SK-N-SH (cell line): ENCODE measurements at regions not wholly inside any gene's neighbourhood (a gene's known extent, or its start where the extent isn't known, plus 50 kb on each side); places are given as distances from the start of the nearest gene placed in this dataset.

Experiments used
- CTCF ChIA-PET: fragments of 300-600, 350-600 bp; formaldehyde crosslinking; extraction: SDS; loops from one replicate; lab custom pipeline; 2021; lab: Yijun Ruan, JAX
- POLR2A ChIA-PET: fragments of 350-600 bp; sonication (Branson Sonifier 250); formaldehyde crosslinking; extraction: SDS; loops from one replicate; lab custom pipeline; 2020; ENCODE audit warnings: antibody characterized with exemption, inconsistent platforms; lab: Yijun Ruan, JAX
- DNase-seq: peaks from one replicate; pipeline ENCODE4 v3.0.0; 2012
- H2AFZ ChIP-seq: fragments of 200-600 bp; sonication (generic); 2 replicates; pipeline ENCODE4 v1.8.1; 2016; ENCODE audit warnings: antibody characterized with exemption, mild to moderate bottlenecking, low read depth
- H3F3A ChIP-seq: fragments of 200-600 bp; sonication (generic); replicated peaks from 2 replicates; pipeline ENCODE3; 2016; ENCODE audit warnings: antibody characterized with exemption, mild to moderate bottlenecking; ENCODE audit not compliant: insufficient read depth
- H3K27ac ChIP-seq, 2 experiments: fragments of 200-500 bp in 1 of 2; fragments of 200-600 bp in 1 of 2; sonication (Bioruptor generic) in 1 of 2; sonication (generic), shearing (Covaris generic) in 1 of 2; 2 replicates each; pipeline versions ENCODE4 v1.5.1 to v1.6.1; 2014 to 2016; ENCODE audit warnings: low read depth in 2 of 2, inconsistent platforms in 1 of 2, low read length in 1 of 2, mild to moderate bottlenecking in 1 of 2, mixed read lengths in 1 of 2
- H3K27me3 ChIP-seq: fragments of 200-600 bp; sonication (generic), shearing (Covaris generic); 2 replicates; pipeline ENCODE4 v1.6.1; 2016; ENCODE audit warnings: mixed run types; ENCODE audit not compliant: insufficient read depth
- H3K36me3 ChIP-seq, 2 experiments: fragments of 200-500 bp in 1 of 2; fragments of 200-600 bp in 1 of 2; sonication (Bioruptor generic) in 1 of 2; sonication (generic) in 1 of 2; replicated peaks in 1 of 2; 2 replicates each; pipeline versions ENCODE3 to v1.5.1; 2014 to 2016; ENCODE audit warnings: low read length in 1 of 2, mild to moderate bottlenecking in 1 of 2; ENCODE audit not compliant: insufficient read depth in 2 of 2, control insufficient read depth in 1 of 2
- H3K4me1 ChIP-seq, 2 experiments: fragments of 200-500 bp in 1 of 2; fragments of 200-600 bp in 1 of 2; sonication (Bioruptor generic) in 1 of 2; sonication (generic), shearing (Covaris generic) in 1 of 2; 2 replicates each; pipeline versions ENCODE4 v1.5.1 to v1.6.1; 2014 to 2016; ENCODE audit warnings: low read depth in 1 of 2, low read length in 1 of 2, mixed run types in 1 of 2; ENCODE audit not compliant: insufficient read depth in 2 of 2, control insufficient read depth in 1 of 2
- H3K4me2 ChIP-seq: fragments of 200-600 bp; sonication (generic), shearing (Covaris generic); 2 replicates; pipeline ENCODE4 v1.6.1; 2017; ENCODE audit warnings: mixed run types
- H3K4me3 ChIP-seq, 2 experiments: fragments of 200-500 bp in 1 of 2; fragments of 200-600 bp in 1 of 2; sonication (Bioruptor generic) in 1 of 2; sonication (generic), shearing (Covaris generic) in 1 of 2; 2 replicates each; pipeline versions ENCODE4 v1.5.1 to v1.8.1; 2014 to 2016; ENCODE audit warnings: low read depth in 2 of 2, inconsistent platforms in 1 of 2, low read length in 1 of 2, mild to moderate bottlenecking in 1 of 2, mixed read lengths in 1 of 2, moderate library complexity in 1 of 2
- H3K79me2 ChIP-seq: fragments of 200-600 bp; sonication (generic); 2 replicates; pipeline ENCODE4 v1.8.1; 2017; ENCODE audit warnings: mild to moderate bottlenecking; ENCODE audit not compliant: insufficient read depth
- H3K9ac ChIP-seq: fragments of 200-600 bp; sonication (generic); 2 replicates; pipeline ENCODE4 v1.6.1; 2017; ENCODE audit warnings: mixed run types
- H3K9me2 ChIP-seq: fragments of 200-600 bp; sonication (generic); 2 replicates; pipeline ENCODE4 v1.6.1; 2017; ENCODE audit warnings: mixed run types
- H3K9me3 ChIP-seq: fragments of 200-600 bp; sonication (generic); 2 replicates; pipeline ENCODE4 v1.6.1; 2017; ENCODE audit warnings: mixed run types, mild to moderate bottlenecking, moderate library complexity
- H4K20me1 ChIP-seq: fragments of 200-600 bp; sonication (generic); 2 replicates; pipeline ENCODE4 v1.6.1; 2017; ENCODE audit warnings: mild to moderate bottlenecking, mixed run types; ENCODE audit not compliant: insufficient read depth
- CHD2 ChIP-seq: fragments of 150-350 bp; IDR thresholded peaks from 2 replicates; pipeline ENCODE4 v1.6.1; 2018; ENCODE audit warnings: low read length; ENCODE audit not compliant: partially characterized antibody
- CTCF ChIP-seq: fragments of 200-600 bp; sonication (generic); IDR thresholded peaks from 2 replicates; pipeline ENCODE4 v1.6.1; 2017; ENCODE audit warnings: antibody characterized with exemption, mild to moderate bottlenecking, moderate library complexity
- ELF1 ChIP-seq: IDR thresholded peaks from 2 replicates; pipeline ENCODE4 v1.4.0; 2012
- FOXJ3 ChIP-seq: sonication (generic); formaldehyde crosslinking; IDR thresholded peaks from 2 replicates; pipeline ENCODE4 v1.5.1; 2020; ENCODE audit warnings: mild to moderate bottlenecking, missing genetic modification reagents
- FOXM1 ChIP-seq: IDR thresholded peaks from 2 replicates; pipeline ENCODE4 v1.4.0; 2012; ENCODE audit warnings: low read depth, mild to moderate bottlenecking
- GATA2 ChIP-seq: sonication (generic); formaldehyde crosslinking; IDR thresholded peaks from 2 replicates; pipeline ENCODE4 v1.5.0; 2020; ENCODE audit warnings: mild to moderate bottlenecking, missing genetic modification reagents
- NRF1 ChIP-seq: IDR thresholded peaks from 2 replicates; pipeline ENCODE4 v1.6.1; 2012; ENCODE audit warnings: low read depth, mild to moderate bottlenecking, low read length
- POLR2AphosphoS5 ChIP-seq: IDR thresholded peaks from 2 replicates; pipeline ENCODE4 v1.6.1; 2012; ENCODE audit warnings: low read depth, low read length
- RCOR1 ChIP-seq: fragments of 150-350 bp; IDR thresholded peaks from 2 replicates; pipeline ENCODE4 v1.6.1; 2017; ENCODE audit warnings: antibody characterized with exemption, low read length
- RFX5 ChIP-seq: IDR thresholded peaks from 2 replicates; pipeline ENCODE4 v1.6.1; 2012; ENCODE audit warnings: mild to moderate bottlenecking, improper control_type of control experiment, low read length
- SMC3 ChIP-seq: IDR thresholded peaks from 2 replicates; pipeline ENCODE4 v1.6.1; 2012; ENCODE audit warnings: low read depth, low read length, improper control_type of control experiment
- TAF1 ChIP-seq: IDR thresholded peaks from 2 replicates; pipeline ENCODE4 v1.6.1; 2012; ENCODE audit warnings: low read depth, mild to moderate bottlenecking, low read length, moderate library complexity, borderline replicate concordance
- TCF12 ChIP-seq: IDR thresholded peaks from 2 replicates; pipeline ENCODE4 v1.4.0; 2012
- WGBS: methylation state at CpG from one replicate; pipeline ENCODE4 v1.1.6; 2017; ENCODE audit warnings: low lambda C conversion rate; 5-methylcytosine and 5-hydroxymethylcytosine counted together
- TF ChIP-seq, protein P1 (sequence below): IDR thresholded peaks from 2 replicates; pipeline ENCODE4 v1.6.1; 2012; ENCODE audit warnings: mild to moderate bottlenecking, low read depth, low read length, moderate library complexity
- TF ChIP-seq, protein P2 (sequence below): IDR thresholded peaks from 2 replicates; pipeline ENCODE4 v1.4.0; 2012; ENCODE audit warnings: low read depth
- TF ChIP-seq, protein P3 (sequence below): IDR thresholded peaks from 2 replicates; pipeline ENCODE4; 2012
- TF ChIP-seq, protein P4 (sequence below): IDR thresholded peaks from 2 replicates; pipeline ENCODE4 v1.4.0; 2012; ENCODE audit warnings: low read depth, borderline replicate concordance

DNA sequence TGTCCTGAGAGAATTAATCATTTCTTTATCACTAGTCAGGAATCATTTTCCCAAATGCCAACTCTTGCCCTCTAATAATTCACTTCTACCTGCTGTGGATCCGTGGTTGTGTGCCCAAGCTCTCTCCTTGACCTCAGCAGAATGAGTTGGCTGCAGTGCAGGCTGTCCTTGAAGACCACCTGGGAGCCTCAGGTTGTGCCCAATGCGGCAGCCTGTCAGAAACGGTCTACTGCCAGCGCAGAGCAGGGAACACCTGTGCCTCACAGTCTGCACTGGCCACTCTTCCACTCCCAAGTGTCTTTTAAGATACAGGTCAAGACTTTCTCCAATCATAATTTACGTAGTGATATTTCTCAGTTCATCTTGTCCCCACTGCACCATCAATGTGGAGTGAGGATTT lies 246.0 kb upstream of the PHF14 start:
- no peak overlapping the region for H3K27ac ChIP-seq
- no peaks in the 10 kb centered on the region for H3K27me3 ChIP-seq
- H3K4me2 ChIP-seq = no peak overlapping the region
- no peak overlapping the region for H3K9ac ChIP-seq
- ChIA-PET CTCF (interaction anchor here (1.0 kb wide), 1 partner anchor 51 kb away, joined by 3 read pairs; no protein-coding TSS in a partner anchor), POLR2A (no interaction called here)
- no peak overlapping the region for H3K4me3 ChIP-seq
- TF ChIP-seq, protein P1, sequence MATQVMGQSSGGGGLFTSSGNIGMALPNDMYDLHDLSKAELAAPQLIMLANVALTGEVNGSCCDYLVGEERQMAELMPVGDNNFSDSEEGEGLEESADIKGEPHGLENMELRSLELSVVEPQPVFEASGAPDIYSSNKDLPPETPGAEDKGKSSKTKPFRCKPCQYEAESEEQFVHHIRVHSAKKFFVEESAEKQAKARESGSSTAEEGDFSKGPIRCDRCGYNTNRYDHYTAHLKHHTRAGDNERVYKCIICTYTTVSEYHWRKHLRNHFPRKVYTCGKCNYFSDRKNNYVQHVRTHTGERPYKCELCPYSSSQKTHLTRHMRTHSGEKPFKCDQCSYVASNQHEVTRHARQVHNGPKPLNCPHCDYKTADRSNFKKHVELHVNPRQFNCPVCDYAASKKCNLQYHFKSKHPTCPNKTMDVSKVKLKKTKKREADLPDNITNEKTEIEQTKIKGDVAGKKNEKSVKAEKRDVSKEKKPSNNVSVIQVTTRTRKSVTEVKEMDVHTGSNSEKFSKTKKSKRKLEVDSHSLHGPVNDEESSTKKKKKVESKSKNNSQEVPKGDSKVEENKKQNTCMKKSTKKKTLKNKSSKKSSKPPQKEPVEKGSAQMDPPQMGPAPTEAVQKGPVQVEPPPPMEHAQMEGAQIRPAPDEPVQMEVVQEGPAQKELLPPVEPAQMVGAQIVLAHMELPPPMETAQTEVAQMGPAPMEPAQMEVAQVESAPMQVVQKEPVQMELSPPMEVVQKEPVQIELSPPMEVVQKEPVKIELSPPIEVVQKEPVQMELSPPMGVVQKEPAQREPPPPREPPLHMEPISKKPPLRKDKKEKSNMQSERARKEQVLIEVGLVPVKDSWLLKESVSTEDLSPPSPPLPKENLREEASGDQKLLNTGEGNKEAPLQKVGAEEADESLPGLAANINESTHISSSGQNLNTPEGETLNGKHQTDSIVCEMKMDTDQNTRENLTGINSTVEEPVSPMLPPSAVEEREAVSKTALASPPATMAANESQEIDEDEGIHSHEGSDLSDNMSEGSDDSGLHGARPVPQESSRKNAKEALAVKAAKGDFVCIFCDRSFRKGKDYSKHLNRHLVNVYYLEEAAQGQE = no peak
- no peak for TF ChIP-seq GATA2 (CRISPR knock-in tag)
- no peak for TF ChIP-seq NRF1
- TF ChIP-seq RCOR1 = no peak
- no peak for TF ChIP-seq ELF1
- TF ChIP-seq, protein P2, sequence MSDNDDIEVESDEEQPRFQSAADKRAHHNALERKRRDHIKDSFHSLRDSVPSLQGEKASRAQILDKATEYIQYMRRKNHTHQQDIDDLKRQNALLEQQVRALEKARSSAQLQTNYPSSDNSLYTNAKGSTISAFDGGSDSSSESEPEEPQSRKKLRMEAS = no peak
- TF ChIP-seq, protein P3, sequence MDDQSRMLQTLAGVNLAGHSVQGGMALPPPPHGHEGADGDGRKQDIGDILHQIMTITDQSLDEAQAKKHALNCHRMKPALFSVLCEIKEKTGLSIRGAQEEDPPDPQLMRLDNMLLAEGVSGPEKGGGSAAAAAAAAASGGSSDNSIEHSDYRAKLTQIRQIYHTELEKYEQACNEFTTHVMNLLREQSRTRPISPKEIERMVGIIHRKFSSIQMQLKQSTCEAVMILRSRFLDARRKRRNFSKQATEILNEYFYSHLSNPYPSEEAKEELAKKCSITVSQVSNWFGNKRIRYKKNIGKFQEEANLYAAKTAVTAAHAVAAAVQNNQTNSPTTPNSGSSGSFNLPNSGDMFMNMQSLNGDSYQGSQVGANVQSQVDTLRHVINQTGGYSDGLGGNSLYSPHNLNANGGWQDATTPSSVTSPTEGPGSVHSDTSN = no peak
- TF ChIP-seq, protein P4, sequence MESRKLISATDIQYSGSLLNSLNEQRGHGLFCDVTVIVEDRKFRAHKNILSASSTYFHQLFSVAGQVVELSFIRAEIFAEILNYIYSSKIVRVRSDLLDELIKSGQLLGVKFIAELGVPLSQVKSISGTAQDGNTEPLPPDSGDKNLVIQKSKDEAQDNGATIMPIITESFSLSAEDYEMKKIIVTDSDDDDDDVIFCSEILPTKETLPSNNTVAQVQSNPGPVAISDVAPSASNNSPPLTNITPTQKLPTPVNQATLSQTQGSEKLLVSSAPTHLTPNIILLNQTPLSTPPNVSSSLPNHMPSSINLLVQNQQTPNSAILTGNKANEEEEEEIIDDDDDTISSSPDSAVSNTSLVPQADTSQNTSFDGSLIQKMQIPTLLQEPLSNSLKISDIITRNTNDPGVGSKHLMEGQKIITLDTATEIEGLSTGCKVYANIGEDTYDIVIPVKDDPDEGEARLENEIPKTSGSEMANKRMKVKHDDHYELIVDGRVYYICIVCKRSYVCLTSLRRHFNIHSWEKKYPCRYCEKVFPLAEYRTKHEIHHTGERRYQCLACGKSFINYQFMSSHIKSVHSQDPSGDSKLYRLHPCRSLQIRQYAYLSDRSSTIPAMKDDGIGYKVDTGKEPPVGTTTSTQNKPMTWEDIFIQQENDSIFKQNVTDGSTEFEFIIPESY = no peak
- no peak for TF ChIP-seq FOXM1
- TF ChIP-seq CHD2 = no peak
- TF ChIP-seq POLR2AphosphoS5 = no peak
- TF ChIP-seq FOXJ3 (CRISPR knock-in tag) = no peak
- no peak for TF ChIP-seq SMC3
- no peak for TF ChIP-seq CTCF
- no peak for TF ChIP-seq TAF1
- no peak for TF ChIP-seq TCF12
- no peak for TF ChIP-seq RFX5
- H3K36me3 ChIP-seq = no peaks in the 10 kb centered on the region
- H3K79me2 ChIP-seq = no peaks in the 10 kb centered on the region
- no peak for DNase-seq
- 41% methylated on average over 5 of the region's 5 CpGs for WGBS
- H2AFZ ChIP-seq = no peak overlapping the region
- H3F3A ChIP-seq = no peaks in the 10 kb centered on the region
- no peaks in the 10 kb centered on the region for H3K4me1 ChIP-seq
- no peaks in the 10 kb centered on the region for H3K9me3 ChIP-seq
- H4K20me1 ChIP-seq = no peaks in the 10 kb centered on the region
- no peaks in the 10 kb centered on the region for H3K9me2 ChIP-seq
